ENCODE measurements at regions not wholly inside any gene's neighbourhood (a gene's known extent, or its start where the extent isn't known, plus 50 kb on each side); places are given as distances from the start of the nearest gene placed in this dataset.

DNA sequence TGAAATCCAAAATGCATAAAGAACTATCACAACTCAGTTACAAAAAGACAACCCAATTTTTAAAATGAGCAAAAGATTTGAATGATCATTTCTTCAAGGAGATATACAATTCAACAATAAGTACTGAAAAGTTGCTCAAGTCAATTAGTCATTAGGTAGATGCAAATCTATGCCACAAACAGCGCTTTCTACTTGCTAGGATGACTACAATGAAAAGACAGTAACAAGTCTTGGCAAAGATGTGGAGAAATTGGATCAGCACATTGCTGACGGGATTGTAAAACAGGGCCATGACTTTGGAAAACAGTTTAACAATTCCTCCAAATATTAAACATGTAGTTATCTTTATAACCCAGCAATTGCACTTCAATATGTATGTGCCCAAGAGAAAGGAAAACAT, 166.3 kb upstream of the MC4R start:
- no peak overlapping the region for H3K4me3 ChIP-seq (ENCODE audit: insufficient read depth, low read depth, low read length)
- no peaks in the 10 kb centered on the region for H3K27me3 ChIP-seq (ENCODE audit: insufficient read depth, low read length)
- H3K27ac Mint-ChIP-seq (ENCODE audit: unreplicated experiment), result no peak overlapping the region

DNA sequence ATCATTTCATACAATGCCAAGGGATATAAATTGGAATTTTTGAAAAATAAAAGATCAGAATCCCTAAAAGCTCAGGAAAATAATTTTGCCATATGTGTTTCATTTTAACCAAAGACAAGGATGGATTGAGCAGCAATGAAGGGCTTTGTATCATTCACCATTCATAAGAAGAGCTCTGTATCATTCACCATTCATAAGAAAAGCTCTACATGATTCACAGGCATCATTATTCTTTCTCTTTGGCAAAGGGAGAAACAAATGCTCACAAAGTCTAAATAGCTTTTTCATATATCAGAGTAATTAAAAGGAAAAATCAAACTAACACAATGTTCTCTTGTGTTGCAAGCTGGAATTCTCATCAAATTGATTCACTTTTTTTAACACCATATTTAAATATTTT, 169.1 kb upstream of the MC4R start:
- Mint-ChIP-seq H3K4me1 (ENCODE audit: low read depth, unreplicated experiment) (peaks cover 2% of the 10 kb centered on the region), H3K4me3 (ENCODE audit: unreplicated experiment) (no peak overlapping the region), H3K36me3 (ENCODE audit: low read depth, unreplicated experiment) (no peaks in the 10 kb centered on the region), H3K9me3 (ENCODE audit: unreplicated experiment) (no peaks in the 10 kb centered on the region), H3K27ac (ENCODE audit: unreplicated experiment) (no peak overlapping the region), H3K27me3 (ENCODE audit: low read depth, unreplicated experiment) (no peaks in the 10 kb centered on the region)
- H3K9ac ChIP-seq (ENCODE audit: low read length), result no peak overlapping the region
- no peaks in the 10 kb centered on the region for H4K20me1 ChIP-seq (ENCODE audit: insufficient read depth, low read length)
- no peak for DNase-seq (ENCODE audit: low read depth)
- H3K79me2 ChIP-seq (ENCODE audit: insufficient read depth, low read length), result no peaks in the 10 kb centered on the region
- TF ChIP-seq, protein P1, sequence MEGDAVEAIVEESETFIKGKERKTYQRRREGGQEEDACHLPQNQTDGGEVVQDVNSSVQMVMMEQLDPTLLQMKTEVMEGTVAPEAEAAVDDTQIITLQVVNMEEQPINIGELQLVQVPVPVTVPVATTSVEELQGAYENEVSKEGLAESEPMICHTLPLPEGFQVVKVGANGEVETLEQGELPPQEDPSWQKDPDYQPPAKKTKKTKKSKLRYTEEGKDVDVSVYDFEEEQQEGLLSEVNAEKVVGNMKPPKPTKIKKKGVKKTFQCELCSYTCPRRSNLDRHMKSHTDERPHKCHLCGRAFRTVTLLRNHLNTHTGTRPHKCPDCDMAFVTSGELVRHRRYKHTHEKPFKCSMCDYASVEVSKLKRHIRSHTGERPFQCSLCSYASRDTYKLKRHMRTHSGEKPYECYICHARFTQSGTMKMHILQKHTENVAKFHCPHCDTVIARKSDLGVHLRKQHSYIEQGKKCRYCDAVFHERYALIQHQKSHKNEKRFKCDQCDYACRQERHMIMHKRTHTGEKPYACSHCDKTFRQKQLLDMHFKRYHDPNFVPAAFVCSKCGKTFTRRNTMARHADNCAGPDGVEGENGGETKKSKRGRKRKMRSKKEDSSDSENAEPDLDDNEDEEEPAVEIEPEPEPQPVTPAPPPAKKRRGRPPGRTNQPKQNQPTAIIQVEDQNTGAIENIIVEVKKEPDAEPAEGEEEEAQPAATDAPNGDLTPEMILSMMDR (IDR thresholded peaks at IDR 0.05; ENCODE audit: insufficient read depth, low read depth, low read length), result no peak
- TF ChIP-seq EZH2 (IDR thresholded peaks at IDR 0.05; ENCODE audit: insufficient read depth, low read length), result no peak
- no peaks in the 10 kb centered on the region for H3K27me3 ChIP-seq (ENCODE audit: insufficient read depth, low read length)
- H3K4me3 ChIP-seq (ENCODE audit: insufficient read depth, low read depth, low read length), result no peak overlapping the region
- H2AFZ ChIP-seq (ENCODE audit: low read depth, low read length), result no peak overlapping the region
- no peaks in the 10 kb centered on the region for H3K36me3 ChIP-seq (ENCODE audit: insufficient read depth, low read length)
- FAIRE-seq, result no peak
- H3K4me2 ChIP-seq (ENCODE audit: low read length), result no peak overlapping the region
- H3K4me1 ChIP-seq (ENCODE audit: insufficient read depth, low read length), result no peaks in the 10 kb centered on the region
- H3K9me3 ChIP-seq (ENCODE audit: insufficient read depth, low read depth, low read length), result no peaks in the 10 kb centered on the region
- H3K27ac ChIP-seq (ENCODE audit: low read depth, low read length), result no peak overlapping the region

More for the DNA sequence above, 166.3 kb upstream of the MC4R start:
- DNase-seq (ENCODE audit: low read depth) (no peak), FAIRE-seq (no peak)
- Histone ChIP-seq H2AFZ (ENCODE audit: low read depth, low read length) (no peak overlapping the region), H3K79me2 (ENCODE audit: insufficient read depth, low read length) (no peaks in the 10 kb centered on the region), H3K4me1 (ENCODE audit: insufficient read depth, low read length) (peaks cover 9% of the 10 kb centered on the region), H4K20me1 (ENCODE audit: insufficient read depth, low read length) (no peaks in the 10 kb centered on the region), H3K9me3 (ENCODE audit: insufficient read depth, low read depth, low read length) (no peaks in the 10 kb centered on the region), H3K27ac (ENCODE audit: low read depth, low read length) (no peak overlapping the region), H3K9ac (ENCODE audit: low read length) (no peak overlapping the region), H3K4me2 (ENCODE audit: low read length) (no peak overlapping the region), H3K36me3 (ENCODE audit: insufficient read depth, low read length) (no peaks in the 10 kb centered on the region)
- Mint-ChIP-seq H3K4me1 (ENCODE audit: low read depth, unreplicated experiment) (peaks cover 2% of the 10 kb centered on the region), H3K4me3 (ENCODE audit: unreplicated experiment) (no peak overlapping the region), H3K27me3 (ENCODE audit: low read depth, unreplicated experiment) (no peaks in the 10 kb centered on the region), H3K9me3 (ENCODE audit: unreplicated experiment) (no peaks in the 10 kb centered on the region), H3K36me3 (ENCODE audit: low read depth, unreplicated experiment) (no peaks in the 10 kb centered on the region)
- no peak for TF ChIP-seq EZH2 (IDR thresholded peaks at IDR 0.05; ENCODE audit: insufficient read depth, low read length)
- TF ChIP-seq, protein P1 (IDR thresholded peaks at IDR 0.05; ENCODE audit: insufficient read depth, low read depth, low read length), result no peak

DNA sequence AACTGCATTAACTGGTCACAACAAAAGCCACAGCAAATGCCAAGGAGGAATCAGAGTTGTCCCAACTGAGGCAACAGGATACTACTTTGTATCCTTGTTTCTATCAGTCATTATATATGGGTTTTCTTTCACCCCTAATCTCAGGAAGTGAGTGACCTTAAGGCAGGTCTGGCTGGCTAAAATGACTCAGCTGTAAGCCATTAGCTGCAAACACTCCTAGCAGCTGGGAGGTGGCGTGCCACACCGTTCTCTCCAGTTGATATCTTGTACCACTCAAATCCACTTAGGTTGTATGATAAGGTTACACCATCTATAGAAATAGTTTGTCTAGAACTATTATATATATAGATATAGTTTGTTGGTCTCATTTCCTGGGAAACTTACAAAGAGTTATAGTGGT, 171.1 kb upstream of the MC4R start:
- H3K27me3 ChIP-seq (ENCODE audit: insufficient read depth, low read length), result no peaks in the 10 kb centered on the region
- no peak for TF ChIP-seq EZH2 (IDR thresholded peaks at IDR 0.05; ENCODE audit: insufficient read depth, low read length)
- TF ChIP-seq, protein P1 (IDR thresholded peaks at IDR 0.05; ENCODE audit: insufficient read depth, low read depth, low read length), result no peak
- no peaks in the 10 kb centered on the region for H3K27me3 Mint-ChIP-seq (ENCODE audit: low read depth, unreplicated experiment)
- H3K4me1 ChIP-seq (ENCODE audit: insufficient read depth, low read length), result no peaks in the 10 kb centered on the region
- no peak overlapping the region for H2AFZ ChIP-seq (ENCODE audit: low read depth, low read length)
- H3K27ac ChIP-seq (ENCODE audit: low read depth, low read length), result no peak overlapping the region
- DNase-seq (ENCODE audit: low read depth), result no peak
- FAIRE-seq, result no peak
- no peaks in the 10 kb centered on the region for H3K36me3 ChIP-seq (ENCODE audit: insufficient read depth, low read length)
- no peaks in the 10 kb centered on the region for H3K36me3 Mint-ChIP-seq (ENCODE audit: low read depth, unreplicated experiment)
- H3K9me3 Mint-ChIP-seq (ENCODE audit: unreplicated experiment), result no peaks in the 10 kb centered on the region
- H3K9ac ChIP-seq (ENCODE audit: low read length), result no peak overlapping the region
- H3K79me2 ChIP-seq (ENCODE audit: insufficient read depth, low read length), result no peaks in the 10 kb centered on the region
- no peak overlapping the region for H3K4me3 ChIP-seq (ENCODE audit: insufficient read depth, low read depth, low read length)
- H4K20me1 ChIP-seq (ENCODE audit: insufficient read depth, low read length), result no peaks in the 10 kb centered on the region
- no peak overlapping the region for H3K27ac Mint-ChIP-seq (ENCODE audit: unreplicated experiment)
- H3K4me3 Mint-ChIP-seq (ENCODE audit: unreplicated experiment), result no peak overlapping the region
- no peaks in the 10 kb centered on the region for H3K9me3 ChIP-seq (ENCODE audit: insufficient read depth, low read depth, low read length)
- peaks cover 2% of the 10 kb centered on the region for H3K4me1 Mint-ChIP-seq (ENCODE audit: low read depth, unreplicated experiment)
- no peak overlapping the region for H3K4me2 ChIP-seq (ENCODE audit: low read length)

All from astrocyte (in vitro differentiated cells and primary cell).